GM12874 (cell line): ENCODE measurements at regions not wholly inside any gene's neighbourhood (a gene's known extent, or its start where the extent isn't known, plus 50 kb on each side); places are given as distances from the start of the nearest gene placed in this dataset.

Experiments
- TF ChIP-seq, protein P1 (sequence below): IDR thresholded peaks from 2 replicates; pipeline ENCODE4 v1.5.1; 2011; ENCODE audit warnings: low read depth, mild to moderate bottlenecking, control low read depth, low read length, moderate library complexity; ENCODE audit not compliant: insufficient read depth

DNA sequence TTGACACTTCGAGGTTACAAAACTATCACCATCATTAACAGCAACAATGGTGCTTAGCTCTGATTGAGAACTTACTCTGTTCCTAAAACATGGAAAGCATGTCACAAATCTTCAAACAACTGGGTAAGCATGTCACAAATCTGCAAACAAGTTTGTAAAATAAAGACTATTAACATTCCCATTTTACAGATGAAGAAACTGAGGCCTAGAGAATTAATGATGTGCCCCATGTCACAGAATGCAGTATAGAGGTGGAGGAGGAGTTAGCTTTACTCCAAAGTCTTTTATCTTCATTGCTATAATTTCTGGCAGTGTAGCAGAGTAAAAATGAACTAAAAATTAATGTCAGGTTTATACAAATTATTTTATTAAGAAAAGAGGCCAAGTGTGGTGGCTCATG, 73.4 kb downstream of the NR2F2 start:
- TF ChIP-seq, protein P1, sequence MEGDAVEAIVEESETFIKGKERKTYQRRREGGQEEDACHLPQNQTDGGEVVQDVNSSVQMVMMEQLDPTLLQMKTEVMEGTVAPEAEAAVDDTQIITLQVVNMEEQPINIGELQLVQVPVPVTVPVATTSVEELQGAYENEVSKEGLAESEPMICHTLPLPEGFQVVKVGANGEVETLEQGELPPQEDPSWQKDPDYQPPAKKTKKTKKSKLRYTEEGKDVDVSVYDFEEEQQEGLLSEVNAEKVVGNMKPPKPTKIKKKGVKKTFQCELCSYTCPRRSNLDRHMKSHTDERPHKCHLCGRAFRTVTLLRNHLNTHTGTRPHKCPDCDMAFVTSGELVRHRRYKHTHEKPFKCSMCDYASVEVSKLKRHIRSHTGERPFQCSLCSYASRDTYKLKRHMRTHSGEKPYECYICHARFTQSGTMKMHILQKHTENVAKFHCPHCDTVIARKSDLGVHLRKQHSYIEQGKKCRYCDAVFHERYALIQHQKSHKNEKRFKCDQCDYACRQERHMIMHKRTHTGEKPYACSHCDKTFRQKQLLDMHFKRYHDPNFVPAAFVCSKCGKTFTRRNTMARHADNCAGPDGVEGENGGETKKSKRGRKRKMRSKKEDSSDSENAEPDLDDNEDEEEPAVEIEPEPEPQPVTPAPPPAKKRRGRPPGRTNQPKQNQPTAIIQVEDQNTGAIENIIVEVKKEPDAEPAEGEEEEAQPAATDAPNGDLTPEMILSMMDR: no peak

DNA sequence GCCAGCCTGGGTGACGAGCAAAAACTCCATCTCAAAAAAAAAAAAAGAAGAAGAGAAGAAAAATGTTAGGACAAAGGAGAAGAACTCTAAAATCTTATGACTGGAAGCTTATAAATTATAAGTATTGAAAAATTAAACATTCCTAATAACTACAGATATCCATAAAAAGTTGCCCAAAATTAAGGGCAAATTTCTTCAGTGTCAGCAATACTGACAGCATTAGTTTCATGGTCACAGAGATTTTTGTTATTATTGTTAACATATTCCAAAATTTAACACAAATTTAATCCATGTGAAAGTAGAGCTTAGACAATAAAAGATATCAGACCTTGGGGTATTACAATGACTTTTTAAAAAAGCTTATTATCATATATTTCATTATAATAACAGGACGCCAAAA, 74.1 kb downstream of the NR2F2 start:
- TF ChIP-seq, protein P1: no peak

DNA sequence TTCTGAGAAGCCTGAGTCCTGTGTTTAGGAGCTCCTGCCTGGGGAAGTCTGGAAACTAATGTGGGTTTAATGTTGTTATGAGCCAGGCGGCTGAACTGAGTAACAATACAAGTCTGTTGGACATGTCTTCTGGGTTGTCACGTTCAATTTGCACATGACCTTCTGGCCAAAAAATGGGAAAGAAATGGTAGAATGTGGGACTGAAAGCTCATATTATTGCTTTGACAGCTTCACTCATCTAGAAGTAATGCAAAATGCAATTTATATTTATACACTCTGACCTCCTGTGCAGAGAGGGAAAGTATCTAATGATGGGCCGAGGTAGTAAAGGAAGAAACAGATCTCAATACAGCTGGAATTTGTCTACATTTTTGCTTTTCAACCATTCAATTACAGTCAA, 75.8 kb downstream of the NR2F2 start:
- TF ChIP-seq, protein P1: no peak

DNA sequence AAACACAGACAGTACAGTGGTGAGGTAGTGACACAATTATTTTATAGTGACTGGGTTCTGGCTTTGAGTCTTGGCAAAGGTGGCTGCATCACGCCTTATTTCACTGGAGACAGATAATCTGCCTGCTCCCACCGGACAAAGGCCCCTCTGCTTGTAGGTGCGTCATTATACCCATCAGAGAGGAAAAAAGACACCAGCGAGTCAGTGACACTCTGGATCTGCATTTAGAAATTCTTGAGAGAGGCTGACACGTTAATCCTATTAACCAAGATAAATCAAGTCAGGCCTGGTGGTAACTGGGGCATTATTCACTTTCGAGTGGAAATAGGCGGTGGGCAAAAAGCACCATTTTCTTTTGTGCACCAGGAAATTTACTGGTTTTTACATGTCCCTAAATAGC, 76.2 kb downstream of the NR2F2 start:
- TF ChIP-seq, protein P1: no peak

DNA sequence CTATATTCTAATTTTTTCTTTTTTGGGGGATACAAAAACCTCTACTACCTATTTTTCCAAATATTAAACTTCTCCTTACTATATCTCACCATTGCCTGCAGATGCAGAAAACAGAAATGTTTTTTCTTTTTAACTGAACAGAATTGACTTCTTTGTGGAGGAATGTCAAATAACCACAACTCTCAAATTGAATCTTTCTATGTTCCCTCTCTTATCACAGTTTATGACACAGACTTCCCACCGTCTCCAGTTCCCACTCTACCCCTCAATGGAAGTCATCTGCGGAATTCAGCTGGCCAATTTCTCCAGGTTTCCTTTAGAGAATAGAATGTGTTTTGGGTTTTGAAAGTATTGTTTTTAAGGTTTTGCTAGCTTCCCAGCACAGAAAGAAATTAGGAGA, 77.0 kb downstream of the NR2F2 start:
- TF ChIP-seq, protein P1: no peak

DNA sequence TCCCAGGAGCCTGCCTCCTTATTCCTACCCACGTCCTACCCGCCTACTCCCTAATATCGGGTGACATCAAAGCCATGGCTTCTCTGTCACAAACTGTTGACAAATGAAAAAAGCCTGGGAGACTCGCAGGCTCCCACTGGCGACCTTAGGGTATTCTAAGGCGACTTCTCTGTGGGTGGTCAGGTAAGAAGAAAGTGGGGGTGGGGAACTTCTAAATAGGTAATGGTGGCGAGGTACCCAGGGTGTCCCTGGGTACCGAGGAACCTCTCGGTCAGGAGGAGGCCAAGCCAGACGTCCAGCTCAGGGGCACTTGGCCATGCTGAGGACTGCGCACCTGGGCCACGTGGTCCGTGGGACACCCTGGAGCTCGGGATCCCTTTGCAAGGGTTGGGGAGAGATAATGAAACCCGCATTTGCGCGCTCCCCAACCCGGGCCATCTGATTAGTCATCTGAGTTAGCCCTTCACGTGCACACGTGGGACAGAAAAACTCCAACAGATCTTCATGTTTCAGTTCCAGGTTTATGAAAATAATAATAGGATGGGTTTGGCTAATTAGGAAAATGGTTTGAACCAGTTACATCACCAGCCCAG, 78.2 kb downstream of the NR2F2 start:
- TF ChIP-seq, protein P1: no peak

DNA sequence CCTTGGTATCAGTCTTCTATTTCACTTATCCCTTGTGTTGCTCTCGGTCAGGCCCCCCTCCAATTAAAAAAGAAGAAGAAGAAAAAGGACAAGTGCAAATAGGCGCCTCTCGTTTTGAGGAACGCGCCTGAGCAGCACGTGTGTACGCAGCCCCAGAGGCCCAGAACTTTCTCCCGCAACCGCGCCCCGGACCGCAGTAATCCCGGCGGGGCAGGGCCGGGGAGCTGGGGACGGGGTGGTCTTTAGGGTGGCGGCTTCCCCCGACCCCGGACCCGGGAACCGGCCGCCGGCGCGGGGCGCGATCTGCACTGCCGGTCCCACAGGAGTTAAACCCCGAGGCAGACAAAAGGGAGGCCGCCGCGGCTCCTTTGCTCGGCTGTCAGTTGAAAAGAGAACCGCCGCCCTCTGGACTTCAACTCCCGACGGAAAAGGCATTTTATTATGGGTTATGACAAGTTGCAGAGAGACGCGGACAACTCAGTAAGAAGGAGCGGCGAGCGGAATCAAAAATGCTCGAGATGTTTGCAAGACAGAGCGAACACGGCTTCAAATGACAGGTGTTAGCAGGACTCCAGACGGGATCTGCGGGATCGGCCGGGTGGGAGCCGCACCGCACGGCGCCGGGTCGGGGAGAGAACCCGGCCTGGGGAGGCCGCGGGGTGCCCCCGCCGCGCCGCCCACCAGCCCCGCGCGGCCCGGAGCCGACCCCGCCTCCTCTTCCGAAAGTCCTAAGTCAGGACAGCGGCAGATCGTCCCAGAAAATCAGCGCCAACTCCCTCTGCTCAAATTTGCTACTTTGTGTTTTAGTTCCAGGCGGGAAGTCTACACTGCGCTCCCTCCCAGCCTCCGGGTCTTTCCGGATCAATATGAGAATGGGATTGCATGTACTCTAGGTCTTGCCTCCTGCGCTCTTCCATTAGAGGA, 79.0 kb downstream of the NR2F2 start:
- TF ChIP-seq, protein P1: no peak
